H1 (cell line): ENCODE measurements at regions not wholly inside any gene's neighbourhood (a gene's known extent, or its start where the extent isn't known, plus 50 kb on each side); places are given as distances from the start of the nearest gene placed in this dataset.

Source experiments
- CBX5 ChIP-seq: fragments of 300-800, 300-1000 bp; sonication (generic); IDR thresholded peaks from 2 replicates; pipeline ENCODE4 v1.7.1; 2016; ENCODE audit warnings: antibody characterized with exemption, low read length, low read depth
- CHD7 ChIP-seq: fragments of 300-600 bp; sonication (generic); IDR thresholded peaks from 2 replicates; pipeline ENCODE4 v1.7.1; 2012; ENCODE audit warnings: low read length, moderate library complexity, mild to moderate bottlenecking, inconsistent platforms; ENCODE audit not compliant: insufficient replicate concordance
- GABPA ChIP-seq: IDR thresholded peaks from 2 replicates; pipeline ENCODE4 v1.6.1; 2011; ENCODE audit warnings: mild to moderate bottlenecking, low read length, moderate library complexity, borderline replicate concordance; ENCODE audit not compliant: insufficient read depth
- KDM4A ChIP-seq: IDR thresholded peaks from one replicate; pipeline ENCODE4 v1.7.1; 2012; ENCODE audit warnings: low read depth, mild to moderate bottlenecking, moderate library complexity, low read length, inconsistent platforms; ENCODE audit not compliant: severe bottlenecking
- RFX5 ChIP-seq: IDR thresholded peaks from 2 replicates; pipeline ENCODE4 v1.6.1; 2011; ENCODE audit warnings: low read depth, low read length, improper control_type of control experiment, borderline replicate concordance
- SAP30 ChIP-seq: fragments of 300-600 bp; sonication (generic); IDR thresholded peaks from 2 replicates; pipeline ENCODE4 v1.7.1; 2012; ENCODE audit warnings: low read length, moderate library complexity, mild to moderate bottlenecking, inconsistent platforms; ENCODE audit not compliant: insufficient read depth, insufficient replicate concordance

GRCh38 chr2:220999356-220999755, 572.7 kb downstream of the EPHA4 start (continued):
- no peak for TF ChIP-seq CHD7
- no peak for TF ChIP-seq GABPA
- TF ChIP-seq SAP30 = no peak
- no peak for TF ChIP-seq CBX5
- TF ChIP-seq KDM4A = no peak
- no peak for TF ChIP-seq RFX5
